ENCODE measurements at regions not wholly inside any gene's neighbourhood (a gene's known extent, or its start where the extent isn't known, plus 50 kb on each side); places are given as distances from the start of the nearest gene placed in this dataset.

DNA sequence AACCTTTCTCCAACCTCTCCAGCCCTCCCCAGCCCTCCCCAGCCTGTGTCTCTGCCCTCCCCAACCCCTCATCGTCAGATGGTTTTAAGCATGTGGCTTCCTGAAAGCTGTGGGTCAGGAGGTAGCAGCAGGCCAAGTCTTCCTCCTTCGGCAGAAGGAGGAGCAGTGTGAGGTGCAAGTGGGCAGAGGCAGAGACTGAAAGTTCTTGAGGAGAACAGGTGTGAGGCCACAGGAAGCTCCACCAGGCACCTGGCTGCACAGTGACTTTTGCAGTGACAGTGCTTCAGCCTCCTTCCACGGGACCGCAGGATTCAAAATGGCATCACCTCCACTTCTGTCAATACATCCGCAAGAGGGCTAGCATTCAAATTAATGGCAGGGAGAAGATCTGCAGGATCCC is 203.9 kb upstream of the LEF1 start:
- Histone ChIP-seq H3K27me3 (replicated peaks) (peaks cover 3% of the 10 kb centered on the region), H3K36me3 (replicated peaks) (no peaks in the 10 kb centered on the region), H3K4me3 (ENCODE audit: low read depth, low read length) (no peak overlapping the region), H3K27ac (no peak overlapping the region)
- in situ Hi-C loops (cut with HindIII; ENCODE audit: low pct_ligation_motif_present, low sequenced_read_pairs) = no loop called here
- TF ChIP-seq CTCF (IDR thresholded peaks at IDR 0.05; ENCODE audit: low read depth, low read length, missing control alignments) = no peak
- DNase-seq = no peak

DNA sequence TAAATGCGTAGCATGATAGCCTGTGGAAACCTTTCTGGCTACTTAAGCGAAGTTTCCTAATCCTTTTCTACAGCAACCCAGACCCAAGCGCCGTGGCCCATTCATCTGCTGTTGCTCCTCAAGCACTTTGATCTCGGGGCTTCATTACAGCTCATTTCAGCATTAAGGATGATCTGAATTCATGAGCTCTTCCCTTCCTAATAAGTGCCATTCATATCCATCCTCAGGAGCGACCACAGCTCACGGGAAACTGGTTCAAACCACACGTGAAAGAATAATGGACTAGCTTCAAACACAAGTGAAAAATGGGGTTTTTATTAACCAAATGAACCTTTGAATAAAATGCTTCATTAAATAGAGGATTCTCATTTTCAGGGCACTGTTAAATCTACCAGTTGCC is 202.6 kb upstream of the LEF1 start:
- no peak for DNase-seq
- in situ Hi-C loops (cut with HindIII; ENCODE audit: low pct_ligation_motif_present, low sequenced_read_pairs) = no loop called here
- Histone ChIP-seq H3K27ac (no peak overlapping the region), H3K4me3 (ENCODE audit: low read depth, low read length) (no peak overlapping the region), H3K27me3 (replicated peaks) (peaks cover 3% of the 10 kb centered on the region), H3K36me3 (replicated peaks) (no peaks in the 10 kb centered on the region)
- no peak for TF ChIP-seq CTCF (IDR thresholded peaks at IDR 0.05; ENCODE audit: low read depth, low read length, missing control alignments)

GRCh38 chr4:108370291-108371141 is 201.8 kb upstream of the LEF1 start:
- peaks cover 3% of the 10 kb centered on the region for H3K27me3 ChIP-seq (replicated peaks)

DNA sequence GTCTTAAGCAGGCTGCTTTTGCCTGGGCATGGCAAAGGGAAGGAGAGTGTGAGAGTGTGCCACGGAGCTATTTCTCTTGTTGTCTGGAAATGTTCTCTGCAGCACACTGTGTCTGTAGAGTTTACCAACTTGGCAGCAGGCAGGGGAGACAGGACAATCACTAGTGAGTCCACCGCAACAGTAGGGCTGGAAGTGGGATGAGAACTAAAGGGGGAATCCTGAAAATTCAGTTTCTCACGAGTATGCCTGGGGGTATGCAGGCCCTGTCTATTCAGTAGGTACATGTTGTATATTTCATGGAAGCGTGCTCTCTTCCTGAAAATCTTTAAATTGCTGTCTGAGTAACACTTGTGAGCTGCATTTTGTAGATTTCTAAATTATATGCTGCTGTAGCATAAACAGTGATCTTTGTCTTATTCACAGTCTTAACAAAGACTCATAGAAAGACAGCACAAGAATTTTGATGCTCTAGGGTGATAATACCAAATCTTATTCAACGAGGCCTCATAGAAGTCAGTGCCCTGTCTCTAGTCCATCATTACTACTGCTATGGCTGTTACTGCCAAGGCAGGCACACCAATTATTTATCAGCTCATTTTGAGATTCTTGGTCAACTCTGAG is 200.4 kb upstream of the LEF1 start:
- Histone ChIP-seq H3K4me3 (ENCODE audit: low read depth, low read length) (no peak overlapping the region), H3K27ac (no peak overlapping the region), H3K27me3 (replicated peaks) (peaks cover 3% of the 10 kb centered on the region), H3K36me3 (replicated peaks) (no peaks in the 10 kb centered on the region)
- no peak for TF ChIP-seq CTCF (IDR thresholded peaks at IDR 0.05; ENCODE audit: low read depth, low read length, missing control alignments)
- in situ Hi-C loops (cut with HindIII; ENCODE audit: low pct_ligation_motif_present, low sequenced_read_pairs) = no loop called here
- no peak for DNase-seq

More at GRCh38 chr4:108370291-108371141, 201.8 kb upstream of the LEF1 start:
- no peak for TF ChIP-seq CTCF (IDR thresholded peaks at IDR 0.05; ENCODE audit: low read depth, low read length, missing control alignments)
- no peak overlapping the region for H3K27ac ChIP-seq
- in situ Hi-C loops (cut with HindIII; ENCODE audit: low pct_ligation_motif_present, low sequenced_read_pairs) = no loop called here
- H3K36me3 ChIP-seq (replicated peaks) = no peaks in the 10 kb centered on the region
- no peak for DNase-seq
- H3K4me3 ChIP-seq (ENCODE audit: low read depth, low read length) = no peak overlapping the region

DNA sequence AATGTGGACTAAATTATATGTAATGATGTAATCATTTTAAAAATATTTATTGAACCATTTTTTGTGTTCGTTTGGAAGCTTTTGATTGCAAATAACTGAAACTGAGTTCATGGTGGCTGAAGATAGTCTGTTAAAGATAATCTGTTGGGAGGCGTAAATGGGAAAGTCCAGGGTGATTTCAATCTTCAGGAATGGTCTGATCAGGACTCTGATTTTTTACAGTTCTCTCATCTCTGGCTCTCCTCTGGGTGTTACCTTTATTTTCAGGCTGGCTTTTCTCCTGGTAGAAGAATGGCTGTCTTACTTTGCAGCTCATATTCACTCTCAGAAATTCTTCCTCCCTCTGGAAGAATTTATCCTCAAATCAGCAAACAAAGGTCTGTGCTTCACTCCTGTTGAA is 199.0 kb upstream of the LEF1 start:
- Histone ChIP-seq H3K27me3 (replicated peaks) (peaks cover 3% of the 10 kb centered on the region), H3K4me3 (ENCODE audit: low read depth, low read length) (no peak overlapping the region), H3K36me3 (replicated peaks) (no peaks in the 10 kb centered on the region), H3K27ac (no peak overlapping the region)
- TF ChIP-seq CTCF (IDR thresholded peaks at IDR 0.05; ENCODE audit: low read depth, low read length, missing control alignments) = no peak
- no peak for DNase-seq
- in situ Hi-C loops (cut with HindIII; ENCODE audit: low pct_ligation_motif_present, low sequenced_read_pairs) = no loop called here
